GM19240 (cell line): ENCODE measurements at regions not wholly inside any gene's neighbourhood (a gene's known extent, or its start where the extent isn't known, plus 50 kb on each side); places are given as distances from the start of the nearest gene placed in this dataset.

Experiments used
- DNase-seq: peaks from one replicate; pipeline ENCODE4 v3.0.0; 2011; ENCODE audit warnings: low spot score; ENCODE audit not compliant: insufficient read length

GRCh38 chr5:2496891-2497290, 254.6 kb downstream of the IRX2 start:
- DNase-seq, result no peak

DNA sequence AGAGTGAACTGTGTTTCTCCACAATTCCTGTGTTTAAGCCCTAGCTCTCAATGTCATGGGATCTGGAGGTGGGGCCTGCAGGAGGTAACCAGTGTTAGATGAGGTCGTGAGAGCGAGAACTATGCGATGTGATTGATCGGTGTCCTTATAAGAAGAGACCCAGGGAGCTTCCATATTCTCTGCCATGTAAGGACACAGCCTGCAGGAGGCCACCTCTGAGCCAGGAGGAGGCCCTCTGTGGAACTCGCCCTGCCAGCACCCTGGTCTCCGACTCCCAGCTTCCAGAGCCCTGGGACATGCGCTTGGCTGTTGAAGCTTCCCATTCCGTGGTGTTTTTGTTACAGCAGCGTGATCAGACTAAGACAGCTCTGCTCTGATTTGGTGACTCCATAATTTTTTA, 255.4 kb downstream of the IRX2 start:
- no peak for DNase-seq

DNA sequence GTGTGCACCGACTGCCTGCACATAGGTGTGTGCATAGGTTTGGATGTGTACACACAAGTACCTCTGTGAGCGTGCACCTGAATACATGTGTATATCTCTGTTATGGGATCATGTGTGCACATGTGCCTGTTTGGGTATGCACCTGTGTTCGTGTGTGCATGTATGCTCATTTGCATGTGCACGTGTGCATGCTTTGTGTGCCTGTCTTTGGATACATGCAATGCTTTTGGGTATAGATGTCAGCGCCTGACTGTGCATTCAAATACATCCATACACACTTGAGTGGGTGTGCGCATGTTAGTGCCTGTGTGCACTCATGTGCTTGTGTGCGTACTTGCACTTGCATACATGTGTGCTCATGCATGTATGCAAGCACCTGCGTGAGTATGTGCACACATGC, 258.1 kb downstream of the IRX2 start:
- no peak for DNase-seq

DNA sequence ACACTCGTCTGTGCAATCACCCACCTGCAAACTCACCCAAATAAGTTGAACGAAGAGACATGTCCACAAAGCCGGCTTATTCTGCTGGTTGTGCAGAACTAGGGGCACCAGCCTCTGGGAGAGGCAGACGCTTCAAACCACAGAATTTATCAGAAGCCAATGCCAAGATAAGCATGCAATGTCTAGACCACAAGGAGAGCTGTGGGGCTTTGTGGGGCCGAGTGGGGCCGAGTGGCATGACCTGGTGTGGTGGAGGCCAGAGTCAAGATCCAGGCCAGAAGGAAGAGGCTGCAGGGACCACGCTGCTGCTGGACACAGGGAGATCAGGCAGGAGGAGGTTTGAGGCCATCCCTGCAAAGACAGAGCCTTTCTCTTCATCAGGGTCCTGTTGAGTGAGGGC, 259.0 kb downstream of the IRX2 start:
- DNase-seq, result no peak

DNA sequence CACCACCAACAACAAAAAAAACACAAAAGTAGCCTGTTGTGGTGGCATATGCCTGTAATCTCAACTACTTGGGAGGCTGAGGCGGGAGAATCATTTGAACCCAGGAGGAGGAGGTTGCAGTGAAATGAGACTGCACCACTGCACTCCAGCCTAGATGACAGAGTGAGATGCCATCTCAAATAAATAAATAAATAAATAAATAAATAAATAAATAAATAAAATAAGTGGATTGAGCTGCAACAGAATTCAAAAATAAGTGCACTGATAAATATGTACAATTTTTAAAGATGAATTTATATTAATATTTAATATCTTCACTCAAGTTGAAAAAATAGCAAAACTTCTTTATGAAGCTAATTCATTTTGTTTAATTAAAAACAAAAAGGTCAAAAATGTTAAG, 259.6 kb downstream of the IRX2 start:
- DNase-seq, result no peak

DNA sequence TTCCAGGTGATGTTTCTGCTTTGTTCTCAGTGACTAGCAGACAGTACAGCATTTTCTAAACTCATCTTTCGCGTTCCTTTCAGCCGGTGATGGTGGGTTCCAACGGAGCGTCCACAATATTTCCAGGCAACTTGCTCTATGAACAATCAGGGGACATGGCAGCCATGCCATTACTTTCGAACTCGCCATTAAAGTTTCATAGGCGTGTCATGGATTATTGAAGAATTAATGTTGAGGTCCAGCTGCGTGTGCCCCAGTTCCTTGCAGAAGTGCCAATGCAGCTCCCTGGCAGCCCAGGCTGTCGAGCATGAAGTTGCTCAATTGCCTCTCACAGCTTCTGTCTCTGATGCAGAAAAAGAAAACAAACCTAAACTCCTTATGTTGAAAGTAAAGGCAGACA, 262.2 kb downstream of the IRX2 start:
- DNase-seq, result no peak

GRCh38 chr5:2488593-2488992, 262.9 kb downstream of the IRX2 start:
- no peak for DNase-seq

- no peak for DNase-seq
Observed at GRCh38 chr5:2487152-2487763, 264.2 kb downstream of the IRX2 start.

DNA sequence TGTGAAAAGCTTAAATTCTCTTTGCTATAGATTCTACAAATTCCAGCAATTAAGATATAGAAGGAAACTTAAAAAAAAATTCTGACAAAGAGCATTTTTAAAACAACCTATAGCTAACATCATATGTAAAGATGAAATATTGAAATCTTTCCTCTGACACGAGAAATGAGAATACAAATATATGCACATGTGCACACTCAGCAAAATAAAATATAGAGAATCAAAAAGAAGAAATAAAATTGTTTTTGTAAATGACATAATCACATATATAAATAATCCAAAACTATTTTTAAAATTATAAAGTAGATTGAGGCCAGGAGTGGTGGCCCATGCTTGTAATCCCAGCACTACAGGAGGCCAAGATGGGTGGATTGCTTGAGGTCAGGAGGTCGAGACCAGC, 265.1 kb downstream of the IRX2 start:
- DNase-seq, result no peak

GRCh38 chr5:2482778-2483177, 268.7 kb downstream of the IRX2 start:
- no peak for DNase-seq

DNA sequence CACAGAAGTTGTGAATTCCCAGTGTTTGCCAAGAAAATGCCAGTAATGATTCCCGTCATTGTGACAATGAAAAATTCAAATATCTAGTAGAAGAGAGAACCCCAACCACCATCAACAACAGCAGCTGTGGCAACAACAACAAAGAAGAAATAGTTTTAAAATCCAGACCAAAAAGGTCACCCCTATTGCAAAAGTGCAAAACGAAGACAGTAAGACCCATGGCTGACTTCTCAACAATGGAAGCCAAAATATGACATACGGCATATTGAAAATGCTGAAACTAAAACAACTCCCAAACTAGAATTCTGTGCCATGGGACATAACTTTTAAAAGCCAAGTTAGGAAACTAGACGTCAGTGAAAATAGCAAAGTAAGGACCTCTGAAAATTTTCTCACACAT, 270.6 kb downstream of the IRX2 start:
- DNase-seq, result no peak

- DNase-seq, result no peak
Observed at GRCh38 chr5:2475902-2476301, 275.6 kb downstream of the IRX2 start.

DNA sequence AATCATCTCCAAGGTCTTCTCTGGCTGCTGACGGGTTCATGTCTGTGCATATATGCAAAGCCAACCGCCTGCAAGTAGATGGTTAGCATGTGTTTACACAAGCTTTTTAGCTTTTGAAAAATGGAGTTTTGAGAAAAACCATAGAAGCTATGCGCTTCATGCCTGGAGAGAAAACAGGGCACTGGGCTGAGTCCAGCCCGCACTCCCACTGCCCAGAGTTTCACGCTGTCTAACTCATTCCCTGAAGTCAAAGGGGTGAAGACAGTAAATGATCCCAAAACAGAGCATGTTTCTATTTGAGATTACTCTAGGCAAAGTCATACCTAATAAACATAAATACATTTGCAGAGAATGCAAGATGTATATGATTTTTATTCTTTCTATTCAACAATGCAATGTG, 278.8 kb downstream of the IRX2 start:
- no peak for DNase-seq

DNA sequence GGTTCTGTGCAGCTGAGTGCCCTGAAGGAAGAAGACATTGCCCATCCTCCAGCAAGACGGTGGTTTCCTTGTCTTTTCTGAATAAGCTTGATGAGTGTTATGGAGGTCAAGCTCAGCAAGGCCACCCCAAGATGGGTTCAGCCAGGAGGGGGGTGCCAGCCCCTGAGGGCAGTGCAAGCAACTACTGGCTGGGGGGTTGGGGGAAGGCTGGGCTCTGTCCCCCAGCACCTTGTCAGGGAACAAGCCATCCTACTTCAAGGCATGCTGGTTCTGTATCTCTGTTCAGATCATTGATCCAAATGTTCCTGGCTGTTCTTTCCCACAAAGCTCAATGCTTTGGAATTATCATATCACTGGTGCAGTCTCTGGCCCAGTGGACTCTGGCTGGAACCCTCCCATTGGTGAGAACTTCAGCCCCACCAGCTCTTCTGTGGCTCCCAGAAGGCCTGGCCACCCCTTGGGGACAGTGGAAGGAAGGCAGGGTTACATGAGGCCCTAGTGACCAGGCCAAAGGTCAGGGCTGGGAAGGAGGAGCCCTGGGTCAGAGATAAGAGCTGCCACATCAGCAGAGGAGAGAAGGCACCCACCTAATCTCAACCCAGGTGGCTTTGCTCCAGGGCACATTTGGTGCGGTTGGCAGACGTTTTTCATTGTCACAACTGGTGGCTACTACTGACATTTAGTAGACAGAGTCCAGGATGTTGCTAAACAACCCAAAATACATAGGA, 280.2 kb downstream of the IRX2 start:
- no peak for DNase-seq

DNA sequence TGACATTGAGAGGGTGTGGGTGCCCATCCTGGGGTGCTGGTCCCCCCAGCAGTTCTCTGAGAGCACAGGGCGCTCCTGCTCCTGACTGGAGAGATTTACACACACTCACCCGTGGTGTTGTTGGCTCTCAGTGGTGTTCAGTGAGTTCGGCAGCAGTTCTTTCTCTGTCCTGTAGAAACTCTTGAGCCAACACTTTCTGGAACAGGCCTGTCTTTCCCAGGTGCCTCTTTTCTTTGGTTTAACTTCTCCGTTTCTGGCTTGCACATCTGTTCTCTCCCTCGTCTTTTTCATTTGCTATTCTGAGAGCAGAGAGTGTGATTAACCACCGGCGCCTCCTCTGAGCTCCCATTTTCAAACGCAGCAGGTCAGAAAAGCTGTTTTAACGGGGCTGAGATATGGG, 284.5 kb downstream of the IRX2 start:
- no peak for DNase-seq

DNA sequence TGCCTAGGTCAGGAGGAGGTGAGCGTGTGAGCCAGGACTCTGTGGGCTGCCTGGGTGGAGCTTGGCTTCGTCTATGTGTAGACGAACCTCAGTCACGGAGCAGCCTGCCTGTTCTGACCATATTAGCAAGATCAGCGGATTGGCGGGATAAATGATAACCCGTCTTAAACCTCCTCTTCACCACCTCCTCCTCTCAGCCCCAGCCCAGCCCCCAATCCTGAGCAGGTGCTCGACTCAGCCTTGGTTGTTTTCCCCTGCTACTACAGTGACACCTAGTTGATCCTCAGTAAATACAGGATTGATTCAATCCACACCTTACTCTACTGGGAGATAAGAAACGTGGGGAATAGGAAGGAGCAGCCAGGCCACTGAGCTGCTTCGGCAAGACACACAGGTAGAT, 286.1 kb downstream of the IRX2 start:
- no peak for DNase-seq

DNA sequence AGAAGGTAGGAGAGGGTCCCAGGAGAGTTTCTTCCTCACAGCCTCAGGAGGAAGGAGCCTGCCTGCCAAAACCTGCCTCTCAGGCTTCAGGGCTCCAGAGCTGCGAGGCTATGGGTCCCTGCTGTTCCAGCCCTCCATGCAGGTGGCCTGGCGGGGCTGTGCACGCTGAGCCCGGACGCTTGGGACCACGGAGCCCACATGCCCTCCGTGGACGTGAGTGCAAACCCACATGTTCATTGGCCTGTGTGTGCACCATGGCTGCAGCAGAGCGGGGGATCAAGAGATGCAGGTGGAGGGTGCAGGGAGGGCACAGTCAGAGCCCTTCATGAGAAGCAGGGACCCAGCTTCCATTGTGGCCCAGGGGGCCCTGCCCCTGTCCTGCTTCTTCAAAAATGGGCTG, 287.3 kb downstream of the IRX2 start:
- no peak for DNase-seq

DNA sequence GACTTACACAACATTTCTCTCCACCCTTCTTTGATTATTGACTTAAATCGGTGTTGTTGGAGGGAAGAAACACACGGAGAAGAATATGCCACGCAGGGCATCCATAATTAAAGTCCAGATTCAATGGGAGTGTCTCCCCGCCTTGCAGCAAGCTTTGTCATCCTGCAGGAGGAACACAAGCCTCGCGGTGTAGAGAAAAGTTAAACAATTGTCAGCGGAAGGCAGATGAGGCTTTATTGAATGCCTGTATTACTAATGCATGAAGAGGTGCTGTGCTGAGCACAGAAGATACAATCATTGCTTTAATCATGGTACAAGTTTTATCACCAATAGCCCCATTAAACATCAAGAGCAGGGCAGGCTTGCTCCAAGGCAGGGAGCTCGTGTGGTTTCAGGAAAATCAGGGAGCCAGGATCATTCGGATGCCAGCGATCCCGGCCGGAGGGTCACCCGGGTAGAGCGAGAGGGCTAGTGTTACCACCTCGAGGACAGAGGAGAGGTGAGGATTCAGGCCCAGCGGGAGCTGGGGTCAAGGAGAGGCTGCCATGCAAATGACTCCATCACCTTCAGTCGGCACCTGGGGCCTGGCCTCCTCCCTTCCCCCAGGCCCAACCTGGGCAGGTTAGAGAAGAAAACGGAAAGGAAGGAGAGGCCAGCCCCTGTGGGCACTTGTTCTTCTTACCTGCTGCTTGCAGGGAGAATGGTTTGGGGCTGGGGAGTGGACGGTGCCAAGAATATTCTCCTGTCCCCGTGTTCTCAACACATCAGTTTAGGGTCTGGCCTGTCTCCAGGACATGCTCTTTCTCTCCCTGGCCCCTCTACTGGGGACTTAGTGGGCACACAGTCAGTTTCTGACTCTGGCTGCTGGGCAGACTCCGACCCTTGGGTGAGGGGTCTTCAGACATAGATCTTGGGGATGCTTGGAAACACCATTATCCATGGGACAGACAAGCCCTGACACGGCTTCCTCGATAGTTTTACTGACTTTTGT, 289.5 kb downstream of the IRX2 start:
- DNase-seq, result no peak

DNA sequence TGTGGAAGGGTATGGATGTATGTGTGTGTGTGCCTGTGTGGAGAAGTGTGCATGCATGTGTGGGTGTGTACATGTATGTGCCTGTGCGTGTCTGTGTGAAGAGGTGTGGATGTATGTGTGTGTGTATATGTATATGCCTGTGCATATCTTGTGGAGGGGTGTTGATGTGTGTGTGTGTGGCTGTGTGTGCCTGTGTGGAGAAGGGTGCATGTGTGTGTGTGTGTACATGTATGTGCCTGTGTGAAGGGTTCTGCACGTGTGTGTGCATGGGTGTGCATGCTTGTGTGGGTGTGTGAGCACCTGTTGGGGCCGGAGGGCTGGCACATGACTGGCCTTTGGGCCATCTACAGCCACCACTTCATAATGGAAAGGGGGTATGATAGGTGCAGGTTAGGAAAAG, 291.4 kb downstream of the IRX2 start:
- no peak for DNase-seq

GRCh38 chr5:2459251-2459650, 292.2 kb downstream of the IRX2 start:
- DNase-seq, result no peak

DNA sequence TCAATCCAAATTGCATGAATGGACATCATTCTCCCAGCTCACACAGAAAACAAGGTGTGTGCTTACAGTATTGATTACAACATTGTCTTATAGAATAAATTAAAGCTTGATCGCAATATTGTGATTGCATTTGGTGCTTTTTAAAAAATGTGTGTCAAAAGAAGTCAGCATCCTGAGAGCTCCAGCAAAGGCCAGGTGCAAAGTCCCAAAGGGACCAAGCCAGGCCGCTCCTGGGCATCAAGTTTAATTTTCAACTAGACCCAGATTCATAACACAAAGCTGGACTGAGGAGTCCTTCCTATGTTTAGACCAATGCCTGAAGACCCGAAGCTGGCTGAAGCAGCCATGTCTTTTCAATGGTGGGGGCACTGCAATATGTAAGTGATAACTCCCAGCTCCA, 295.6 kb downstream of the IRX2 start:
- no peak for DNase-seq

DNA sequence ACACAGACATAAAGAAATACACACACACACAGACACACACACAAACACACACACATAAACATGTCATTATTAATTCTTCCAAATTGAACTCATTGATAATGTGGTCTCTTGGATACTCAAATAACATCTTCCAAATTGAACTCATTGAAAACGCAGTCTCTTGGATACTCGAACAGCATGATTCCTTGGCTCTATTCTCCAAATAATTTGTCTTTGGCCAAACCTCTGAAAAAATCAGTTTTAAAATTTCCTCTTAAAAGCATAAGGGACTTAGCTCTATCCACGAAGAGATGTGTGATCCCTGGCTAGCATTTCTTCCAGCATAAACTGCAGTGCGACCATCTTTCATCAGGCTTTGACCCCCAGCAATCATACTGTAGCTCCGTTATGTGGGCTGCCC, 296.6 kb downstream of the IRX2 start:
- DNase-seq, result no peak
